A673 (cell line): ENCODE measurements at regions not wholly inside any gene's neighbourhood (a gene's known extent, or its start where the extent isn't known, plus 50 kb on each side); places are given as distances from the start of the nearest gene placed in this dataset.

Experiments
- BruUV-seq: library from RNA; stranded (reverse); fragments of 400-500 nt; replicated peaks from 2 replicates; lab custom pipeline; 2021; lab: Mats Ljungman, UMichigan
- CTCF ChIA-PET: fragments of 300-600 bp; sonication (Branson Sonifier 250); formaldehyde crosslinking; loops from one replicate; lab custom pipeline; 2022; ENCODE audit warnings: antibody characterized with exemption; lab: Charles Lee
- POLR2A ChIA-PET: fragments of 300-600 bp; sonication (Branson Sonifier 250); formaldehyde crosslinking; loops from one replicate; lab custom pipeline; 2022; ENCODE audit warnings: antibody characterized with exemption; ENCODE audit not compliant: low non-redundant PET; lab: Charles Lee
- DNase-seq: peaks from one replicate; pipeline ENCODE4 v3.0.0-alpha.2; 2015; ENCODE audit warnings: low spot score
- H3K27ac ChIP-seq: fragments of 200-600 bp; sonication (generic); 2 replicates; pipeline ENCODE4 v1.5.1; 2016; ENCODE audit warnings: mixed run types, low read depth, mild to moderate bottlenecking, mixed read lengths, antibody characterized with exemption, low read length; ENCODE audit not compliant: poor library complexity, severe bottlenecking
- H3K27me3 ChIP-seq: fragments of 200-600 bp; sonication (generic); replicated peaks from 2 replicates; pipeline ENCODE4 v1.6.1; 2017; ENCODE audit warnings: mixed run types, low read depth, mild to moderate bottlenecking, mixed read lengths, antibody characterized with exemption, low read length; ENCODE audit not compliant: insufficient read depth, poor library complexity
- H3K36me3 ChIP-seq: fragments of 200-600 bp; sonication (generic); 2 replicates; pipeline ENCODE4 v1.6.1; 2016; ENCODE audit warnings: mixed run types, mild to moderate bottlenecking, mixed read lengths, antibody characterized with exemption, low read length; ENCODE audit not compliant: insufficient read depth, poor library complexity, severe bottlenecking
- H3K4me1 ChIP-seq: fragments of 200-600 bp; sonication (generic); 2 replicates; pipeline ENCODE4 v1.6.1; 2017; ENCODE audit warnings: mixed run types, mild to moderate bottlenecking, mixed read lengths, antibody characterized with exemption, low read length; ENCODE audit not compliant: insufficient read depth, poor library complexity, severe bottlenecking
- H3K4me3 ChIP-seq: fragments of 200-600 bp; sonication (generic); 2 replicates; pipeline ENCODE4 v1.5.1; 2016; ENCODE audit warnings: low read depth, mixed run types, mild to moderate bottlenecking, mixed read lengths, low read length; ENCODE audit not compliant: poor library complexity, severe bottlenecking
- H3K9me3 ChIP-seq: fragments of 200-600 bp; sonication (generic); 2 replicates; pipeline ENCODE4 v1.6.1; 2016; ENCODE audit warnings: mixed run types, low read depth, mild to moderate bottlenecking, mixed read lengths, antibody characterized with exemption, low read length; ENCODE audit not compliant: poor library complexity, severe bottlenecking
- EZH2 ChIP-seq: fragments of 200-600 bp; sonication (generic); IDR thresholded peaks from 2 replicates; pipeline ENCODE4 v1.6.1; 2017; ENCODE audit warnings: borderline replicate concordance, low read depth, mild to moderate bottlenecking, mixed read lengths, antibody characterized with exemption, low read length; ENCODE audit not compliant: poor library complexity, severe bottlenecking
- intact Hi-C: fragments of 100-400 bp; cut with micrococcal nuclease; formaldehyde crosslinking; loops from one replicate; pipeline ENCODE4 v1.10.0; 2022; ENCODE audit not compliant: unreplicated experiment
- TF ChIP-seq, protein P1 (sequence below): fragments of 300-800, 200-600 bp; sonication (generic); conservative IDR thresholded peaks from 2 replicates; pipeline ENCODE4 v1.5.1; 2017; ENCODE audit warnings: low read depth, mild to moderate bottlenecking, antibody characterized with exemption, low read length, moderate library complexity, mixed read lengths

DNA sequence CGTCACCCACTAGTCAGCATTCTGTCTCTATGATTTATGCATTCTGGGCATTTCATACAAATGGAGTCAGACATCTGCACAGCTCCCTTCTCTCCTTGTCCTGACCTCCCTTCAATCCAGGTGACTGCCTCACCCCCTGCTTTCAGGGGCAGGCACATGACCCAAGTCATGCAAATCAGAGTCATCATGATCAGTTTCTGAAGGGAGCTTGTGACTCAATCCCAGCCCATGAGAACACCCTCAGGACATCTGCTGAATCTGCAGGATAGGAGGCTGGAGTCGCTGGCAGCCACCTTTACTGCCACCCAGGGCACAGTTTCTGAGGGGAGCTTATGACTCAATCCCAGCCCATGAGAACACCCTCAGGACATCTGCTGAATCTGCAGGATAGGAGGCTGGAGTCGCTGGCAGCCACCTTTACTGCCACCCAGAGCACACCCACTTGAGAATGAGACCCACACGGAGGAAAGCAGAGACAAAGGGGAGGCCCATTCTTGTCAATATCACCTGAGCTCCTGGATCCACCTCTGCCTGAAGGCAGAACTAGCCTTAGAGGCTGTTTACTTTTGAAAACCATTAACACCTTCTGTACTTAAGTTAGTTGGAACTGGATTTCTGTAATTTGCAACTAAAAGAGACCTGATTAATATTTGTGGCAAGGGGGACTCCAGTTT is 62.3 kb upstream of the SLC25A33 start:
- H3K4me1 ChIP-seq = no peaks in the 10 kb centered on the region
- DNase-seq = no peak
- H3K4me3 ChIP-seq = no peak overlapping the region
- POLR2A ChIA-PET = no interaction called here
- TF ChIP-seq, protein P1, sequence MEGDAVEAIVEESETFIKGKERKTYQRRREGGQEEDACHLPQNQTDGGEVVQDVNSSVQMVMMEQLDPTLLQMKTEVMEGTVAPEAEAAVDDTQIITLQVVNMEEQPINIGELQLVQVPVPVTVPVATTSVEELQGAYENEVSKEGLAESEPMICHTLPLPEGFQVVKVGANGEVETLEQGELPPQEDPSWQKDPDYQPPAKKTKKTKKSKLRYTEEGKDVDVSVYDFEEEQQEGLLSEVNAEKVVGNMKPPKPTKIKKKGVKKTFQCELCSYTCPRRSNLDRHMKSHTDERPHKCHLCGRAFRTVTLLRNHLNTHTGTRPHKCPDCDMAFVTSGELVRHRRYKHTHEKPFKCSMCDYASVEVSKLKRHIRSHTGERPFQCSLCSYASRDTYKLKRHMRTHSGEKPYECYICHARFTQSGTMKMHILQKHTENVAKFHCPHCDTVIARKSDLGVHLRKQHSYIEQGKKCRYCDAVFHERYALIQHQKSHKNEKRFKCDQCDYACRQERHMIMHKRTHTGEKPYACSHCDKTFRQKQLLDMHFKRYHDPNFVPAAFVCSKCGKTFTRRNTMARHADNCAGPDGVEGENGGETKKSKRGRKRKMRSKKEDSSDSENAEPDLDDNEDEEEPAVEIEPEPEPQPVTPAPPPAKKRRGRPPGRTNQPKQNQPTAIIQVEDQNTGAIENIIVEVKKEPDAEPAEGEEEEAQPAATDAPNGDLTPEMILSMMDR = no peak
- no peak for TF ChIP-seq EZH2
- peaks cover 18% of the 10 kb centered on the region for H3K27me3 ChIP-seq
- H3K27ac ChIP-seq = no peak overlapping the region
- no peaks in the 10 kb centered on the region for H3K9me3 ChIP-seq
- H3K36me3 ChIP-seq = no peaks in the 10 kb centered on the region
- CTCF ChIA-PET = interaction anchor here (0.7 kb wide), 1 partner anchor 210 kb away, joined by 4 read pairs; no protein-coding TSS in a partner anchor
- BruUV-seq = no TSS peak
- intact Hi-C loops = no loop called here

DNA sequence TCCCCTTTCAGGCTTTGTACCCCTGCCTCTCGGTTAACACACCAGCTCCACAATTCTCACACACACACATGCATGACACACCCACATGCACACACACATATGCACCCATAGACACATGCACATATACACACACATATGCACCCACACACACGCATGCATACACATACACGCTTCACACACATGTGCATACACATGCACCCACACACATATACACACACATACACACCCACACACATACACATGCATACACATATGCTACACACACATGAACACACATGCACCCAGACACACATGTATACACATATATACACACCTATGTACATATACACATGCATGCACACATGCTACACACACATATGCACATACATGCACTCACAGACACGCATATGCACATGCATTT is 61.7 kb upstream of the SLC25A33 start:
- no peak overlapping the region for H3K27ac ChIP-seq
- ChIA-PET POLR2A (no interaction called here), CTCF (no interaction called here)
- H3K9me3 ChIP-seq = no peaks in the 10 kb centered on the region
- no TSS peak for BruUV-seq
- H3K4me3 ChIP-seq = no peak overlapping the region
- intact Hi-C loops = no loop called here
- peaks cover 12% of the 10 kb centered on the region for H3K27me3 ChIP-seq
- H3K4me1 ChIP-seq = no peaks in the 10 kb centered on the region
- TF ChIP-seq EZH2 = no peak
- TF ChIP-seq, protein P1 = no peak
- no peaks in the 10 kb centered on the region for H3K36me3 ChIP-seq
- DNase-seq = no peak

DNA sequence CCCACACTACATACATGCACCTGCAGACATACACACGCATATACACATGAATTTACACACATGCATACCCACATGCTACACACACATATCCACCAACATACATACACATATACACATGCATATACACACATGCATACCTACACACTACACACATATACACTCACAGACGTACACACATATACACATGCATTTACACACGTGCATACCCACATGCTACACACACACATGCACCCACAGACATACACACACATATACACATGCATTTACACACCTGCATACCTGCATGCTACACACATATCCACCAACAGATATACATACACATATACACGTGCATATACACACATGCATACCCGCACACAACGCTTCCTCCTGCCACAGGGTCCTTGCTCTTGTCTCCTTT is 61.2 kb upstream of the SLC25A33 start:
- Histone ChIP-seq H3K27me3 (peaks cover 8% of the 10 kb centered on the region), H3K27ac (no peak overlapping the region), H3K9me3 (no peaks in the 10 kb centered on the region), H3K4me1 (no peaks in the 10 kb centered on the region), H3K36me3 (no peaks in the 10 kb centered on the region), H3K4me3 (no peak overlapping the region)
- intact Hi-C loops = no loop called here
- DNase-seq = no peak
- TF ChIP-seq, protein P1 = no peak
- no peak for TF ChIP-seq EZH2
- BruUV-seq = no TSS peak
- POLR2A ChIA-PET = no interaction called here
- CTCF ChIA-PET = no interaction called here
